PC-3 (cell line): ENCODE measurements at regions not wholly inside any gene's neighbourhood (a gene's known extent, or its start where the extent isn't known, plus 50 kb on each side); places are given as distances from the start of the nearest gene placed in this dataset.

Experiments used
- ATAC-seq: fragments of 200-7000 bp; cut with Tn5 transposase; 2 replicates; pipeline ENCODE4 v1.9.1; 2020; ENCODE audit warnings: mild to moderate bottlenecking, moderate library complexity
- BruUV-seq: library from RNA; stranded (reverse); fragments of 400-500 nt; replicated peaks from 2 replicates; lab custom pipeline; 2021; lab: Mats Ljungman, UMichigan
- CTCF ChIA-PET: fragments of 300-600 bp; sonication (Branson Sonifier 250); formaldehyde crosslinking; loops from one replicate; lab custom pipeline; 2022; ENCODE audit warnings: antibody characterized with exemption; lab: Charles Lee
- POLR2A ChIA-PET: fragments of 300-600 bp; sonication (Branson Sonifier 250); formaldehyde crosslinking; loops from one replicate; lab custom pipeline; 2022; ENCODE audit warnings: antibody characterized with exemption; ENCODE audit not compliant: unreplicated experiment; lab: Charles Lee
- DNase-seq: peaks from one replicate; pipeline ENCODE4 v3.0.0-alpha.2; 2015
- H2AFZ ChIP-seq: fragments of 300-600 bp; sonication (generic); 2 replicates; pipeline ENCODE4 v1.6.0; 2016; ENCODE audit warnings: antibody characterized with exemption, low read length
- H3F3A ChIP-seq: fragments of 300-600 bp; sonication (generic); one replicate; pipeline ENCODE4 v1.6.0; 2017; ENCODE audit warnings: antibody characterized with exemption, low read length, control low read depth, mild to moderate bottlenecking; ENCODE audit not compliant: unreplicated experiment
- H3K27ac ChIP-seq: fragments of 300-600 bp; sonication (generic); 2 replicates; pipeline ENCODE4 v1.5.1; 2016; ENCODE audit warnings: mild to moderate bottlenecking, low read length
- H3K27me3 ChIP-seq: fragments of 300-600 bp; sonication (generic); 2 replicates; pipeline ENCODE4 v1.6.1; 2016; ENCODE audit warnings: low read length, mixed read lengths
- H3K36me3 ChIP-seq: fragments of 300-600 bp; sonication (generic); 2 replicates; pipeline ENCODE4 v1.6.1; 2016; ENCODE audit warnings: low read depth, mixed run types, low read length, mixed read lengths
- H3K4me1 ChIP-seq: fragments of 300-600 bp; sonication (generic); 2 replicates; pipeline ENCODE4 v1.5.1; 2016; ENCODE audit warnings: low read length; ENCODE audit not compliant: insufficient read depth
- H3K4me2 ChIP-seq: fragments of 300-600 bp; sonication (generic); 2 replicates; pipeline ENCODE4 v1.6.0; 2016; ENCODE audit warnings: low read length
- H3K4me3 ChIP-seq: fragments of 300-600 bp; sonication (generic); 2 replicates; pipeline ENCODE4 v1.5.1; 2016; ENCODE audit warnings: mild to moderate bottlenecking, low read length, mixed read lengths
- H3K79me2 ChIP-seq: fragments of 300-600 bp; sonication (generic); 2 replicates; pipeline ENCODE4 v1.6.1; 2017; ENCODE audit warnings: low read length, mixed read lengths
- H3K9ac ChIP-seq: fragments of 300-600 bp; sonication (generic); 2 replicates; pipeline ENCODE4 v1.6.0; 2016; ENCODE audit warnings: mild to moderate bottlenecking, low read length
- H3K9me2 ChIP-seq: fragments of 300-600 bp; sonication (generic); replicated peaks from 2 replicates; pipeline ENCODE4 v1.6.1; 2016; ENCODE audit warnings: mixed run types, low read length, mixed read lengths
- H3K9me3 ChIP-seq: fragments of 300-600 bp; sonication (generic); 2 replicates; pipeline ENCODE4 v1.6.1; 2016; ENCODE audit warnings: low read length, mixed read lengths
- H4K20me1 ChIP-seq: fragments of 300-600 bp; sonication (generic); 2 replicates; pipeline ENCODE4 v1.6.1; 2016; ENCODE audit warnings: low read length, mixed read lengths
- CTCF ChIP-seq: fragments of 300-600 bp; sonication (generic); conservative IDR thresholded peaks from 2 replicates; pipeline ENCODE4 v1.5.1; 2017; ENCODE audit warnings: antibody characterized with exemption, low read depth, mild to moderate bottlenecking, low read length
- EZH2 ChIP-seq: fragments of 300-600 bp; sonication (generic); IDR thresholded peaks from one replicate; pipeline ENCODE4 v1.6.1; 2017; ENCODE audit warnings: antibody characterized with exemption, mild to moderate bottlenecking, low read length; ENCODE audit not compliant: unreplicated experiment
- EZH2phosphoT487 ChIP-seq: fragments of 300-600 bp; sonication (generic); IDR thresholded peaks from 2 replicates; pipeline ENCODE4 v1.6.1; 2018; ENCODE audit warnings: mild to moderate bottlenecking, antibody characterized with exemption, low read length, borderline replicate concordance
- intact Hi-C: fragments of 100-400 bp; cut with micrococcal nuclease; formaldehyde crosslinking; loops from 2 replicates; pipeline ENCODE4 v1.9.0; 2023

DNA sequence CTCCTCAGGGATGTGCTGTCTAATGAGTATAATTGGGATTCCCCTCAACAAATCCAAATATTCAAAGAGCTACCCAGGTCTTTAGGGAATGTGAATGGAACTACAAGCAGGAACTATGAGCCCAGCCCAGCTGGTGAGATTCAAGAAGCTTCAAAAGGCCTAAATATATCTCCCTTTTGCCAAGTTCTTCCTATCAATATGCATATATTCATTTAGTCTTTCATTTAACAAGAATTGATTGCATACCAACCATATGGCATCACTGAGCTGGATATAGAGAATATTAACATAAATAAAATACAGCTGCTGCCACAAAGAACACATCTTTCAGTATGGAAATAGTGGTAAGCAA is 58.9 kb upstream of the PRSS23 start:
- TF ChIP-seq CTCF (no peak), EZH2 (no peak), EZH2phosphoT487 (no peak)
- peaks cover 85% of the 10 kb centered on the region for H3K4me1 ChIP-seq
- peak overlapping the region; percentile 37; the same call in 1 of the 2 replicates for H3K4me3 ChIP-seq
- ATAC-seq (no peak), DNase-seq (no peak)
- peak overlapping the region; percentile 100 for H3K27ac ChIP-seq
- no TSS peak for BruUV-seq
- no peaks in the 10 kb centered on the region for H3K79me2 ChIP-seq
- intact Hi-C loops: loop anchor here (1.0 to 5.0 kb wide), 7 partner anchors 41 to 257 kb away; no protein-coding TSS in a partner anchor
- H3K27me3 ChIP-seq: no peaks in the 10 kb centered on the region
- no peaks in the 10 kb centered on the region for H4K20me1 ChIP-seq
- POLR2A ChIA-PET: interaction anchor here (0.5 to 1.8 kb wide), 5 partner anchors 22 to 103 kb away, joined by 4 to 7 read pairs (median 4); partner anchors contain the start of gene PRSS23
- no peaks in the 10 kb centered on the region for H3K9me3 ChIP-seq
- no peaks in the 10 kb centered on the region for H3K36me3 ChIP-seq
- H3K9me2 ChIP-seq: no peaks in the 10 kb centered on the region
- CTCF ChIA-PET: interaction anchor here (0.6 kb wide), 1 partner anchor 30 kb away, joined by 3 read pairs; no protein-coding TSS in a partner anchor
- H2AFZ ChIP-seq: no peak overlapping the region
- peak overlapping the region; percentile 88 for H3K9ac ChIP-seq
- peaks cover 10% of the 10 kb centered on the region for H3F3A ChIP-seq
- H3K4me2 ChIP-seq: peak overlapping the region; percentile 86

DNA sequence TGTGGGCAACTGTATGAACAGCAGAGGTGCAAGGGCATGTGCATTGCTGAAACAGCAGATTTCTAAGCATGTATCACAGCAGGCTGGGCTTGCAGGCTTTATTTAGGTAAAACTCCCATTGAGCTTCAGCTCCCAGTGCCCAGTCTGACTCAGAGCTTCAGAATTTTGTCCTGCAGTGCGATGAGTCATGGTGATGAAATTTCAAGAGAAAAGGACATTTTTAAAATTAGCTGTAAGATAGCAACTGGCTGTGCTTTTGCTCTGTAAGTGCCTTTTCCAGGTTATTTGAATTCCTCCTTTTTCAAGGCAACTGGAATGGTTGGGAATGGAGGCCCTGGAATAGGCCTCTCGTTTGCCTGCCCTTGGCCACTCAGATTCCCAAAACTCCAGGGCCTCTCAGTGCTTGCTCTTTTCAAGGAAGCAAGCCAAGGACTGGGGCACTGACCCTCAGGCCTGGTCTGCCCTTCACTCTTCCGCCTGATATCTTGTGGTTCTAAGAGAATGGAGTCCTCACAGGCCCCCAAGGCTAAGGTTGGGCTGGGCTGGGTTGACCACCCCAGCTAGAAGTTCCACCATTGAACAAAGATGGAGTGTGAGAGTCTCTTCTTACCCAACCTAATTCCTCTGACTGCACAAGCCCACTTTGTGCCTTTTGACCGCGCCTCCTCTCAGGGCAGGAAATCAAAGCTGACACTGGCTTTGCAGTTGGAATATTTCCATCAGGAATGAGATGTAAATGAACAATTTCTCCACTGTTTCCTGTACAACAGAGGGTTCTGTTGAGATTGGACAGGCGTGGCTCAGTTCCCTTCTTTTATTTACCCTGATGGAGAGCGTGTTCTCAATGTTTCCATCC is 59.5 kb upstream of the PRSS23 start:
- H3F3A ChIP-seq: peaks cover 10% of the 10 kb centered on the region
- ChIA-PET CTCF (interaction anchor here (0.6 kb wide), 1 partner anchor 29 kb away, joined by 3 read pairs; no protein-coding TSS in a partner anchor), POLR2A (interaction anchor here (0.6 to 1.8 kb wide), 6 partner anchors 44 to 281 kb away, joined by 4 to 7 read pairs (median 4); partner anchors contain the start of gene PRSS23)
- peak overlapping the region; percentile 100 for H3K27ac ChIP-seq
- H3K4me1 ChIP-seq: peaks cover 91% of the 10 kb centered on the region
- peak overlapping the region; percentile 86 for H3K4me2 ChIP-seq
- TF ChIP-seq EZH2phosphoT487 (no peak), CTCF (no peak), EZH2 (no peak)
- ATAC-seq (peak; percentile 44), DNase-seq (peak; percentile 92)
- TSS peak; percentile 47 for BruUV-seq
- H3K36me3 ChIP-seq: no peaks in the 10 kb centered on the region
- H3K9me3 ChIP-seq: no peaks in the 10 kb centered on the region
- no peaks in the 10 kb centered on the region for H3K27me3 ChIP-seq
- H4K20me1 ChIP-seq: no peaks in the 10 kb centered on the region
- H3K9ac ChIP-seq: peak overlapping the region; percentile 88
- H2AFZ ChIP-seq: no peak overlapping the region
- no peaks in the 10 kb centered on the region for H3K9me2 ChIP-seq
- no peaks in the 10 kb centered on the region for H3K79me2 ChIP-seq
- peak overlapping the region; percentile 37 for H3K4me3 ChIP-seq
- intact Hi-C loops: loop anchor here (1.0 to 5.0 kb wide), 7 partner anchors 41 to 256 kb away; no protein-coding TSS in a partner anchor
